ENCODE measurements at regions not wholly inside any gene's neighbourhood (a gene's known extent, or its start where the extent isn't known, plus 50 kb on each side); places are given as distances from the start of the nearest gene placed in this dataset.

DNA sequence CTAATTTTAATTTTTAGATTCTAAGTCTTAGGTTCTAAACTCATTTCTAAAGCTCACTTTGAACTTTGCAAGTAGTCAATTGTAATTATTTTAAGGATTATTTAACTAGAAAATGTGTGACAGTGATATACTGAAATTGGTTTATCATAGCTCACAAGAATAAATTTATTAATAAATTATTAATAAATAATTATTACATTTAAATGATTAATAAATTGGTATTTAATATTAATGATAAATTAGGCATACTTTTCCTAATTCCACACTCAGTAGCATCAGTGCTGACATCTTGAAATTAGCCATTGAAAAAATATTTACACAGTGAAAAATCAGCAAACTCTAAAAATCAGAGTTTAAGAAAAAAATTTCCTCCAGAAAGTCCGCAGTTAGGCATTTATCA, 433.7 kb downstream of the FIGN start:
- no peaks in the 10 kb centered on the region for H3K36me3 ChIP-seq (ENCODE audit: low read depth)
- H3K4me1 ChIP-seq (ENCODE audit: low read depth), result no peaks in the 10 kb centered on the region
- ATAC-seq, result no peak
- no peak overlapping the region for H3K4me3 ChIP-seq
- TF ChIP-seq, protein P1, sequence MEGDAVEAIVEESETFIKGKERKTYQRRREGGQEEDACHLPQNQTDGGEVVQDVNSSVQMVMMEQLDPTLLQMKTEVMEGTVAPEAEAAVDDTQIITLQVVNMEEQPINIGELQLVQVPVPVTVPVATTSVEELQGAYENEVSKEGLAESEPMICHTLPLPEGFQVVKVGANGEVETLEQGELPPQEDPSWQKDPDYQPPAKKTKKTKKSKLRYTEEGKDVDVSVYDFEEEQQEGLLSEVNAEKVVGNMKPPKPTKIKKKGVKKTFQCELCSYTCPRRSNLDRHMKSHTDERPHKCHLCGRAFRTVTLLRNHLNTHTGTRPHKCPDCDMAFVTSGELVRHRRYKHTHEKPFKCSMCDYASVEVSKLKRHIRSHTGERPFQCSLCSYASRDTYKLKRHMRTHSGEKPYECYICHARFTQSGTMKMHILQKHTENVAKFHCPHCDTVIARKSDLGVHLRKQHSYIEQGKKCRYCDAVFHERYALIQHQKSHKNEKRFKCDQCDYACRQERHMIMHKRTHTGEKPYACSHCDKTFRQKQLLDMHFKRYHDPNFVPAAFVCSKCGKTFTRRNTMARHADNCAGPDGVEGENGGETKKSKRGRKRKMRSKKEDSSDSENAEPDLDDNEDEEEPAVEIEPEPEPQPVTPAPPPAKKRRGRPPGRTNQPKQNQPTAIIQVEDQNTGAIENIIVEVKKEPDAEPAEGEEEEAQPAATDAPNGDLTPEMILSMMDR (IDR thresholded peaks at IDR 0.05), result no peak
- DNase-seq, result no peak
- intact Hi-C loops (cut with DNase I, micrococcal nuclease), result no loop called here
- peaks cover 6% of the 10 kb centered on the region for H3K9me3 ChIP-seq

DNA sequence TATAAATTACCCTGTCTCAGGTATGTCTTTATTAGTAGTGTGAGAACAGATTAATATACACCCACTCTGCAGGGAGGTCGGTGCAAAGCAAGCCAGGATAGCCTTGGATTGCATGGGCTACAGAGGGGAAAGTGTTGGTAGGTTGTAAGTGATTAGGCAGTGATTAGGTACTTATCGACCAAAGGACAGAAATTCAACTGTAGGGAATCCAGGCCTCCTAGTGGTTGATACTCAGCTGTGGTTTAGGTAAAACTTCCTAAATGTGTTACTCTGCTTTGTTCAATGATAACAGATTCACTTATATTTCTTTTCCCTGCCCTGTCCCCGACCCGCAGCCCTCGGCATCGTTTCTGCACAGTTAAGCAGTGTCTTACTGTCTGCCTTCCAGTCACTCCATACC, 444.0 kb downstream of the FIGN start:
- H3K36me3 ChIP-seq (ENCODE audit: low read depth), result no peaks in the 10 kb centered on the region
- H3K9me3 ChIP-seq, result no peaks in the 10 kb centered on the region
- DNase-seq, result no peak
- intact Hi-C loops (cut with DNase I, micrococcal nuclease), result no loop called here
- no peaks in the 10 kb centered on the region for H3K4me1 ChIP-seq (ENCODE audit: low read depth)
- H3K4me3 ChIP-seq, result no peak overlapping the region
- TF ChIP-seq, protein P1 (IDR thresholded peaks at IDR 0.05), result no peak
- ATAC-seq, result no peak

DNA sequence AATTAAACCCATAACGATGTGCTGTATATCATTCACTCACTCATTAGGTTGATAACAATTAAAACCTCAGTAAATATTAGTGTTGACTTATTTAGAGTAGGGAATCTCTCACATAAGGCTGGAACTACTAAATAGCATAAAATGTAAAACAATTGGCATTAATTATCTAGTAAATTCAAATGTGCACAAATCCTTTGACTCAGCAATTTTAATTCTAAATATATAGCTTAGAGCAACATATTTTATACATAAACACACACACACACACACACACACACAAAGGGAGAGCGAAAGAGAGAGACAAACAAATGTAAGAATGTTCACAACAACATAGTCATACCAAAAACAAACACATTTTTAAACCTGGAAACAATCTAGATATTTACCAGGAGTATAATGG, 443.1 kb upstream of the KCNH7 start:
- TF ChIP-seq, protein P1 (IDR thresholded peaks at IDR 0.05), result no peak

DNA sequence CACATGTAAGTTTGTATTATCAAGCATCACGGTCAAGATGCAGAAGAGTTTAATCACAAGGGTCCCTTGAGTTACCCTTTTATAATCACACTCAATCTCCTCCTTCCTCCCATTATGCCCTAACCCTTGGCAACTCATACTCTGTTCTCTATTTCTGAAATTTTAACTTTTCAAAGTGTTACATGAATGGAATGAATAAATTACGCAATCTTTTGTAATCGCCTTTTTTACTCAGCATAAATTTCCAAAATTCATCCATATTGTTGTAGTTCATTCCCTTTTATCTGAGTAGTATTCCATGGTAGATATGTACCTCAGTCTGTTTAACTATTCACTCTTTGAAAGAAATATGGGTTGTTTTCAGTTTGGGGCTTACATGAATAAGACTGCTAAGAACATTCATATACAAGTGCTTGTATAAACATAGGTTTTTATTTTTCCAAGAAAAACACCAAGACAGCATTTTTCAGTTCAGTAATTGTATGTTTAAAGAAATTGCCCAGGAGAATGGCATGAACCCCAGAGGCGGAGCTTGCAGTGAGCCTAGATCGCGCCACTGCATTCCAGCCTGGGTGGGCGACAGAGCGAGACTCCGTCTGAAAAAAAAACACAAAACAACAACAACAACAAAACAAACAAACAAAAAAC, 430.9 kb upstream of the KCNH7 start:
- no peaks in the 10 kb centered on the region for H3K4me1 ChIP-seq (ENCODE audit: low read depth)
- H3K9me3 ChIP-seq, result peaks cover 7% of the 10 kb centered on the region
- DNase-seq (no peak), ATAC-seq (no peak)
- H3K4me3 ChIP-seq, result no peak overlapping the region
- intact Hi-C loops (cut with DNase I, micrococcal nuclease), result no loop called here
- TF ChIP-seq, protein P1 (IDR thresholded peaks at IDR 0.05), result no peak
- no peaks in the 10 kb centered on the region for H3K36me3 ChIP-seq (ENCODE audit: low read depth)

More for the DNA sequence above, 443.1 kb upstream of the KCNH7 start:
- Histone ChIP-seq H3K4me3 (no peak overlapping the region), H3K36me3 (ENCODE audit: low read depth) (no peaks in the 10 kb centered on the region), H3K4me1 (ENCODE audit: low read depth) (no peaks in the 10 kb centered on the region), H3K9me3 (no peaks in the 10 kb centered on the region)
- intact Hi-C loops (cut with DNase I, micrococcal nuclease), result no loop called here
- DNase-seq, result no peak
- ATAC-seq, result no peak

DNA sequence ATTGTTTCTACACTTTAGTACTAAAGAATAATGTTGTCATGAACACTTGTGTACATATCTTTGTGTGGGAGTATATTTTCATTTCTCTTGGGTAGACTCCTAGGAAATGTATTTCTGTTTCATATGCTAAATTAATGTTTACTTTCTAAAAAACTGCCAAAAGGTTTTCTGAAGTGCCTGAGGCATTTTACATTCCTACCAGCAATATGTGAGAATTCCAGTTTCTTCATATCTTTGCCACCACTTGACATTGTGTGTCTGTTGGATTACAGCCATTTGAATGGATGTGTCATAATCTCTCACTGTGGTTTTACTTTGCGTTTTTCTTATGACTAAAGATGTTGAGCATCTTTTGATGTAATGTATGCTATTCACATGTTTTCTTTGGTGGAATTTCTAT, 428.2 kb upstream of the KCNH7 start:
- intact Hi-C loops (cut with DNase I, micrococcal nuclease), result no loop called here
- Histone ChIP-seq H3K9me3 (no peaks in the 10 kb centered on the region), H3K4me3 (no peak overlapping the region), H3K4me1 (ENCODE audit: low read depth) (no peaks in the 10 kb centered on the region), H3K36me3 (ENCODE audit: low read depth) (no peaks in the 10 kb centered on the region)
- no peak for DNase-seq
- ATAC-seq, result no peak
- TF ChIP-seq, protein P1 (IDR thresholded peaks at IDR 0.05), result no peak

DNA sequence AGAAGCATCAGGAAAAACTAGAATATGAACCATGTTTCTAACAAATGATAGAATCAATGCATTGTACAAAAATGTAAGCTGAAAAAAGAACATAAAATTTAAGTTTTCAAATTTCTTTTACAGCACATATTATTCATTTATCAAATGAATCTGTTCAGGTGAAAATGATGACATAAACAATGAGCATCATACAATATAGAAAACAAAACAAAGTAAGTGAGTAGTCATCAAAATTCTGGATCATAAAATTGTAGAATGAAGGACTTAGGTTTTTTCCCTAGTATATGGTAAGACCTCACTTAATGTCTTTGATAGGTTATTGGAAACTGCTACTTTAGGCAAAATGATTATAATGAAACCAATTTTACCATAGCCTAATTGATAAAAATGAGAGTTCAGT, 427.0 kb upstream of the KCNH7 start:
- no peaks in the 10 kb centered on the region for H3K4me1 ChIP-seq (ENCODE audit: low read depth)
- no peak overlapping the region for H3K4me3 ChIP-seq
- intact Hi-C loops (cut with DNase I, micrococcal nuclease), result no loop called here
- no peaks in the 10 kb centered on the region for H3K36me3 ChIP-seq (ENCODE audit: low read depth)
- no peak for DNase-seq
- no peaks in the 10 kb centered on the region for H3K9me3 ChIP-seq
- ATAC-seq, result no peak
- TF ChIP-seq, protein P1 (IDR thresholded peaks at IDR 0.05), result no peak

Data from mucosa of descending colon (tissue), 3 donors.